Breast epithelium (tissue), 3 donors: ENCODE measurements at regions not wholly inside any gene's neighbourhood (a gene's known extent, or its start where the extent isn't known, plus 50 kb on each side); places are given as distances from the start of the nearest gene placed in this dataset.

ENCODE experiments used
- POLR2A ChIP-seq: fragments of 450-650 bp; IDR thresholded peaks from one replicate; pipeline ENCODE4 v1.6.1; 2016; ENCODE audit warnings: antibody characterized with exemption, mild to moderate bottlenecking, moderate library complexity
- POLR2AphosphoS5 ChIP-seq, 3 donors: sonication (generic); formaldehyde crosslinking; IDR thresholded peaks; one replicate each; pipeline ENCODE4 v1.6.1; 2017; ENCODE audit warnings: antibody characterized with exemption in 3 of 3
- TF ChIP-seq, protein P1 (sequence below), 3 donors: fragments of 450-650 bp; IDR thresholded peaks; one replicate each; pipeline ENCODE4 v1.5.1; 2016 to 2017; ENCODE audit warnings: antibody characterized with exemption in 3 of 3, mild to moderate bottlenecking in 3 of 3, moderate library complexity in 3 of 3

- TF ChIP-seq, protein P1, sequence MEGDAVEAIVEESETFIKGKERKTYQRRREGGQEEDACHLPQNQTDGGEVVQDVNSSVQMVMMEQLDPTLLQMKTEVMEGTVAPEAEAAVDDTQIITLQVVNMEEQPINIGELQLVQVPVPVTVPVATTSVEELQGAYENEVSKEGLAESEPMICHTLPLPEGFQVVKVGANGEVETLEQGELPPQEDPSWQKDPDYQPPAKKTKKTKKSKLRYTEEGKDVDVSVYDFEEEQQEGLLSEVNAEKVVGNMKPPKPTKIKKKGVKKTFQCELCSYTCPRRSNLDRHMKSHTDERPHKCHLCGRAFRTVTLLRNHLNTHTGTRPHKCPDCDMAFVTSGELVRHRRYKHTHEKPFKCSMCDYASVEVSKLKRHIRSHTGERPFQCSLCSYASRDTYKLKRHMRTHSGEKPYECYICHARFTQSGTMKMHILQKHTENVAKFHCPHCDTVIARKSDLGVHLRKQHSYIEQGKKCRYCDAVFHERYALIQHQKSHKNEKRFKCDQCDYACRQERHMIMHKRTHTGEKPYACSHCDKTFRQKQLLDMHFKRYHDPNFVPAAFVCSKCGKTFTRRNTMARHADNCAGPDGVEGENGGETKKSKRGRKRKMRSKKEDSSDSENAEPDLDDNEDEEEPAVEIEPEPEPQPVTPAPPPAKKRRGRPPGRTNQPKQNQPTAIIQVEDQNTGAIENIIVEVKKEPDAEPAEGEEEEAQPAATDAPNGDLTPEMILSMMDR (IDR thresholded peaks at IDR 0.05), result no peak
- TF ChIP-seq POLR2A (no peak), POLR2AphosphoS5 (IDR thresholded peaks at IDR 0.05) (no peak)
Measured at GRCh38 chr13:76777096-76777495, 109.1 kb downstream of the KCTD12 start.
